SK-N-DZ (cell line): ENCODE measurements at regions not wholly inside any gene's neighbourhood (a gene's known extent, or its start where the extent isn't known, plus 50 kb on each side); places are given as distances from the start of the nearest gene placed in this dataset.
"Not testable (repeated sequence)": the region's sequence is repeated elsewhere in the genome, so short reads cannot be mapped to it uniquely, and the experiment has no call there.

Experiments used
- DNase-seq: peaks from one replicate; pipeline ENCODE4 v3.0.0-alpha.2; 2015; ENCODE audit warnings: low spot score

DNA sequence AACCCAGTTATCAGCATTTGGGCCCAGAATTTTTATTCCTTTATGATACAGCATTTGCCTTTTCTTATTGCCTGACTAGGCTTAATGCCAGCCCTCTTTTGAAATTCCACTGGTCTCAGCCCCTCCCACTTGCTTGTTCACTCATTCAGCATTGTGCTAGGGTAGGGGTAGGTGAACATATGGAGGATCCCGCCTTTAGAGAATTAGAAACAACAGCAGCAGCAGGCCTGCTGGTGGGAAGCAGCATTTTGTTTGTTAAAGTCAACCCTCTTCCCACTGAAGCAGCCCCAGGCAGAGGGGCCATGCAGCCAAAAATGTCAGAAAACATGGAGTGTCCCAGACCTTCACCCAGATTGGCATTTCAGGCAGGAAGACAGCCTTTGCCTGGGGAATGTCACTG, 1355.2 kb downstream of the CDH8 start:
- DNase-seq = peak; percentile 14

DNA sequence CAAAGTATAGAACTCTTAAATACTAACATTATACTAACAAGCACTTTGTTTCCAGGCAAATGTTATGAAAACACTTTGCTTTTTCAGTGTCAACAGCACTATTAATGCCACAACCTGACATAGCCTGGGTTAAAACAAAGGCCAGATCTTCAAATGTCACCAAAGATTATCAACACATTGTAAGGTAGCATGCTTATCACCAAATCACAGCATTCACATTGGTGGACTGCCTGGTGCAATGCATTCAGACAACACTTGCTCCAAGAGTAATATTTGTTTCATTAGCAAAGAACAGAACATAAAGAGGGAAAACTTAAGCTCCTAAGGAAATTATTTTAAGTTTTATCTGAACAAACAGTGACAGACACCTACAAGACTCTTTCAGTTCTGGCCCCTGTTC, 1361.2 kb downstream of the CDH8 start:
- DNase-seq = peak; percentile 60

DNA sequence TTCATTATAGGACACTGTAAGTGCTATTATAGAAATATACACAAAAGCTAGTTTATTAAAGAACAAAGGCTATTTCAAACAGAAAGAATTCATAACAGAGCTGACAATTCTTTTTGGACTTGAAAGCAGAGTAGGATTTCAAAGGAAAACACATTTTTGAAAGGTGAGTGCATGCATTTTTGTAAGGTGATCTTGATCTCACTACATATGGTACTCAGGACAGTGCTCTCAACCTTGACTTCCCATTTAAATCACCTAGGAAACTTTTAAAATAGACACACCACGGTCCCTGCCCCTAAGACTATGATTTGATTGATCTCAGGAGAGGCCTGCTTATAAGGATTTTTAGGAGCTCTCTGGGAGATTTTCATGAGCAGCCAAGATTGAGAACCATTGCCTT, 1362.0 kb downstream of the CDH8 start:
- no peak for DNase-seq

DNA sequence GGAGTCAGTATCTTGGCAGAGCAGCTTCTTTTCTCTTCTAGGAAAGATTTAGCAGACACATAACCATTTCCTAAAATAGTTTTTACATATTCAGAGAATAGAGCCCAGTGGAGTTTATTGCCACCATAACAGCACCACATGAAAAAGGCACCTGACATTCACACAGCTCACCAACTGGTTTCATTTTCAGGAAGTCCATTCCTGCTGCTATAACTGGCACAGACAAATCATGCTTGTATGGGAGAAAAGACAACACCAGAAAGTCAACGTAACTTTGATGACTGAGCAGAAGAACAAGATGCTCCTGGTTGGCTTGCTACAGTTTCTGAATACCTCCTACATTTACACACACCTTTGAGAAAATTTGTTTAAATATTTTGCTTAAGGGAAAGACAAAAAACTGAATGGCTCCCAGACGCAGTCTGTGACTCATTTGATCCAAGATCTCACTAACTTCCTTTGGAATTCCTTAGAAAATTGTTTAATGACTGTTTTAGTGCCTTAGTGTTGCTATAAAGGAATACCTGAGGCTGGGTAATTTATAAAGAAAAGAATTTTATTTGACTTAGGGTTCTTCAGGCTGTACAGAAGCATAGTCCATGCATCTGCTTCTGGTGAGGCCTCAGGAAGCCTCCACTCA, 1380.6 kb downstream of the CDH8 start:
- no peak for DNase-seq

DNA sequence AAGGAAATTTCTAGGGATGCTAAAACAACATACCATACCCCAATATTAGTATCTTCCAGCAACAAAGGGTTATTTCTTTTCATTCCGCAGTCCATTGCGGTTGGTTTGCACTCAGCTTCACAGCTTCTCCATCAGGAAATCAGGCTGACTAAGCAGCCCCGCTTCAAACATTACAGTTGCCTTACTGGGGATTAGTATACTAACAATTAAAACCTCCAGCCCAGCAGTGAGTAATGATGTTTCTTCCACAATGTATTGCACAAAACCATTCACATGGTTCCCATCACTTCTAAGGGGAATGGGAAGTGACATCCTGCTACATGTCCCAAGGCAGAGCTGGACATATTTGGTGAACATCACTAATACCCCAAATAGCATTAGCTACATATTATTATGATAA, 1384.9 kb downstream of the CDH8 start:
- no peak for DNase-seq

DNA sequence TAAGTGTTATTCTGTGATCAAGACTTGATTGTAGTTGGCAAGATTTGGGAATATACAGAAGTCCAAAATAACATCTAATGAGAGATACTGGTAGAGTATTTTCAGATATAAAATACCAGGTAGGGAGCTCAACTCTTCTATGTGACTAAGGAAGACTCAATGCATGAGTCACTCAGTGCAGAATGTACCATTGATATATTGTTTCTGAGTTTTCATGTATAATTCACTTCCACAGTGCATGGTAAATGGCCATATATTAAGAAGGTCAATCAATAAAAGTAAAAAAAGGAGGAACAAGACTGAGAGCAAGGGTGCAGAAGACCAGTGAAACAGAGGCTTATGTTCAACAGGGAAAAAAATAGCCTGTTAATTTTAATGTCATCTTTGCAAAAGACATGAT, 1387.9 kb downstream of the CDH8 start:
- DNase-seq = no peak

DNA sequence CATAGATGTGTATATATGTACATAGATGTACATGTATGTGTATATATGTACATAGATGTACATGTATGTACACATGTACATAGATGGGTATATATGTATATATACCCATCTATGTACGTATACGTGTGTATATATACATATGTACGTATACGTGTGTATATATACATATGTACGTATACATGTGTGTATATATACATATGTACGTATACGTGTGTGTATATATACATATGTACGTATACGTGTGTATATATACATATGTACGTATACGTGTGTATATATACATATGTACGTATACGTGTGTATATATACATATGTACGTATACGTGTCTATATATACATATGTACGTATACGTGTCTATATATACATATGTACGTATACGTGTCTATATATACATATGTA, 1388.8 kb downstream of the CDH8 start:
- not testable (repeated sequence) for DNase-seq

DNA sequence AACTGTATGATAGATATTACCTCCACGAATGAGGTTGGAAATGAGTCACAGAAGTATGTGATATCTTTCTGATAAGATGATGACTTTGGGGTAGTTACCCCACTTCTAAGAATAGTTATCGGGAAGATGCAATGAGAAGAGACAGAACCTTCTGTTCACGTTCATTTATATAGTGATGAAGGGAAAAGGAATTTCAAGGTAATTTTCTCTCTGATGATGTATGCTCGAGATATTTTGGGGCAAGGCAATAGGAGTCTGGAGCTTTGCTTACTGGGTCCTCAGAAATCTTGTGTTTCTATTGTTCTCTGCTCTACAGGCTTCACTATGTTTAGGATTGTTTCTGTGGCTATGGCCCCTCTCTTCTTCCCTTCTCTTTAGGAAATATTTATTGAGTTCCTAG, 1389.6 kb downstream of the CDH8 start:
- no peak for DNase-seq

DNA sequence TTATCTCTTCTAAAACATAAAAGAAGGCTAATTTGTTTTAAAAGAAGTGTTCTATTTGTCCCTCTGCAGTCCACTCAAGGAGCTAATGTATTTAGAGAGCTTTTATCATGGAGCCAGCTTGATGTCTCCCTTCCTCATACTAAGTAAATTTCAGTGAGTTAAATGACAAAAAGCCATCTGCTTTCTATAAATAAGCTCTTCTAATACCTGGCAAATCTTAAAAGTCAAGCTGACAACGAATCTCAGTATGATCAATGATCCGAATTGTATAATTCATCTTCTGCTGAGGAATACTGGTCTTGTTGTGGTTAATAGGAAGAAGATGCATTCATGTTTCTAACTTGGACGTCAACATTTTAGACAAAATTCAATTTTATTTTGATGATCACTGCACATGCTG, 1390.7 kb downstream of the CDH8 start:
- DNase-seq = peak; percentile 99

DNA sequence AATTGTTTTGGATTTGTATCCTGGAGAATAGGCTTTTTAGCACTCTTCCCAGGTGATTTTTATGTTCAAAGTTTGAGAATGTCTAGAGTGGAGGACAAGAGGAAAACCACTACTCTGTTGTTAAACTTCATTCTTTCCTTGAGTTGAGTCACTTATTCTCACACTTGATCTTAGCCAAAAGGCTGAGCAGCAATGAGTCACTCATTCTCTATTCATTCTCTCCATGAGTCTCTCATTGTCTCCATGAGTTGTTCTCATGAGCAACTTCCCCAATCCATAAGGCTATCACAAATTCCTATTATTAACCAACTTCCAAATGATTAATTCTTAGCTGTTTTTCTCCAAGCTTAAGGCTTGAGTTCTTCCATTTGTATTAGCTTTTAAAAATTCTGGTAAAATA, 1393.3 kb downstream of the CDH8 start:
- no peak for DNase-seq

DNA sequence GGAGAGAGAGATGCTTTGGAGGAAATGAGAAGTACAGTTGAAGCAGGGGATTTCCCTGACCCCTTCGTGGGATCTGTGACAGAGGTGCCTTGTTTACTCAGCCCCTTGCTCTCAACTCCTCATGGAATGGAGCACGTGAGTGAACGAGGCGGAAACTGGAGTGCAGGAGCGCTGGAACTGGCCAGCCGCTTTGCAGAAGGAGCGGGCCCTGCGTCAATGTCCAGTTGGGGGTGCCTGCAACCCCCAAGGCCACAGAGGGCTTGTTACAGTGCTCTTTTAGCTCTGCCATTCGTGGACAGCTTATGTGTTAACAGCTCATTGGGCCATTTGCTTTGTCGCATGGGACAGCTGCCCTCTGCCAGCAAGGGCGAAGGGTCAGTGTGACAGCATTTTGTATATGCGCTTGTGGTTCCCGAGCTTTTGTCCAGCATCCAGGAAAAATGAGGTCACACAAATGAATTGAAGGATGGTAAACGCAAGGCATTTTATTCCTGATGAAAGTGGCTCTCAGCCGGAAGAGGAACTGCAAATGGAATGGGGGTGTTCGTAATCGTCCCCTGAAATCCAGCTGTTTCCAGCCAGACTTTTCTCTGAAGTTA, 1395.1 kb downstream of the CDH8 start:
- no peak for DNase-seq

DNA sequence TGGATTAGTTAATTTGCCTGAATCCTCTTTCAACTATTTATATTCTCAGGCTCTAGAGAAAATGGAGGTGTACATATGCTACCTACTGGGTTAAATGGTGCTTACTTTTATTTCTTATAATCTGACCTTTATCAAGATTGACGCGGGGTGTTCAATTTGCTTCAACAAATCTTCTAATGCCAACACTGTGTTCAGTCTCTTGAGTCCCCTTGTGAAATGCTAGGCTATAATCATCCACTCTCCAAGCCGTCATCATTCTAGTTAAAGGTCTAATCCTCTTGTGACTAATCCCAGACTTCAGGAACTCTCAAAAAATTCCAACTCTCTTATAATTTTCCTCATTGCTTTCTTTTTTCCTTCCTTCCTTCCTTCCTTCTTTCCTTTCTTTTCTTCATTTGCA, 1396.2 kb downstream of the CDH8 start:
- no peak for DNase-seq

DNA sequence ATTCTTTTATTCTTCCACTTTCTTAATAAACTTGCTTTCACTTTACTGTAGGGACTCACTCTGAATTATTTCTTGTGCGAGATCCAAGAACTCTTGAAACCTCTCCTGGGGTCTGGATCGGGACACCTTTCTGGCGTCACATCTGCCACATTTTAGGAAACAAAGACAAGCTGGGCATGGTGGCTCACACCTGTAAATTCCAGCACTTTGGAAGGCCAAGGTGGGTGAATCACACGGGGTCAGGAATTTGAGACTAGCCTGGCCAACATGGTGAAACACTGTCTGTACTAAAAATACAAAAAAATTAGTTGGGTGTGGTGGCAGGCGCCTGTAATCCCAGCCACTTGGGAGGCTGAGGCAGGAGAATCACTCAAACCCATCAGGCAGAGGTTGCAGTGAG, 1399.6 kb downstream of the CDH8 start:
- DNase-seq = not testable (repeated sequence)

DNA sequence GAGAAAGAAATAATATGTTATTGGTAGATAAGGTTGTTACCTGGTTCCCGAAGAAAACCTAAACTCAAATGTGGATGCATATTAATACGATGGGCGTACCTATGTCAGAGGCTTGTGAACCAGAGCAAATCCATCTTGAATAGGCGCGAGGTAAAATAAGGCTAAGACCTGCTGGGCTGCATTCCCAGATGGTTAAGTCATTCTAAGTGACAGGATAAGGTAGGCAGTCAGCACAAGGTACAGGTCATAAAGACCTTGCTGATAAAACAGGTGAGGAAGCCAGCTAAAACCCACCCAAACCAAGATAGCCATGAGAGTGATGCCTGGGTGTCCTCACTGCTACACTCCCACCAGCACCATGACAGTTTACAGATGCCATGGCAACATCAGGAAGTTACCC, 1400.1 kb downstream of the CDH8 start:
- no peak for DNase-seq

DNA sequence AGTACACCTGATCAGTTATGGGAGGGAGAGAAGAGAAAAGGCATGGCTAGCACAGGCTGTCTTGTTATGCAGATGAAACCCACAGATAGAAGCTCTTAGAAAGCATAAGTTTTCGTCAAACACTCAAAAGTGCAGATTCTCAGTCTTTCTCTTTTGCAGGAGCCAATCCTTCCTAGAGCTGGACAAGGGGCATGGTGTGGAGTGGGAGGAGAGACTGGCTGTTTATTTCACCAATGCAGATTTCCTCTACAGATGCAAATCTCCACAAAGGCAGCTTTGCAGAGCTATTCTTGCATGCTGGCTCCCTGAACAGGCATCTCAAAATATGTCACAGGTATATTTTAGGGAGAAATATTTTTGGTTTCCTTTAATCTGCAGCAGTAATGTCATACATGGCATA, 1400.7 kb downstream of the CDH8 start:
- no peak for DNase-seq

DNA sequence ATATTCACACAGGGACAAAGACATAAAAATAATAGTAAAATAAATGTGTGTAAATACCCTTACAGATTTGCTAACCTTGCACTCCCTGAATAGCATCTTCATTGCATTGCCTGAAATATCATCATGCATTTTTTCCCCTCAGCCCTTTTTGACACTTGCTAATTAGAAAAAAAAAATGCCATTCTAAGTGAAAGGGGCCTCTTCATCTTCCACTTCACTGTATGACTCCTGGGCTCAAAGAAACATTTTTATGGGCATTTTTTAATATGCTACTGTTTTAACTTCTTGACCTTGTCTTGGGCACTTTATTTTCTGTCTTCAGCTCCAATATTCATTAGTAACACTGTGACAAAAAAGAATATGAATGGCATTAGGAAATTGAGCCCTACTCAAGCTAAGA, 1424.4 kb downstream of the CDH8 start:
- DNase-seq = no peak

DNA sequence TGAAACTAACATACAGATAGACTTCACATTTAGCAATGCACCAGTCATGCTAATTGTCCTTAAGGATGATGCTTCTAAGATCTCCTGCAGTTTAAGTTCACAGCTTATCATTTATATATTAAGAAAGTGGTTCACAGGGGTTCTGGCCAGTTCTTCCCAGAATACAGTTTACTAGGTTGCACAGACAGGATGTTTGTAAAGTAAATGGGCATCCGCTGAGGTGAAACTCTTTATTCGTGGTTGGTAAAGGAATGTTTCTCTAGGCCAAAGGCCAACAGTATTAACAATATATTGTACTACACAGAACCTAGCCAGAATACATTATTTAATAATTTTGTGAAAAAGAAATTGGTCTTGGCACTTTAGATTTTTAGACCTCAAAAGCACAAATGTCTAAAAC, 1427.3 kb downstream of the CDH8 start:
- no peak for DNase-seq

DNA sequence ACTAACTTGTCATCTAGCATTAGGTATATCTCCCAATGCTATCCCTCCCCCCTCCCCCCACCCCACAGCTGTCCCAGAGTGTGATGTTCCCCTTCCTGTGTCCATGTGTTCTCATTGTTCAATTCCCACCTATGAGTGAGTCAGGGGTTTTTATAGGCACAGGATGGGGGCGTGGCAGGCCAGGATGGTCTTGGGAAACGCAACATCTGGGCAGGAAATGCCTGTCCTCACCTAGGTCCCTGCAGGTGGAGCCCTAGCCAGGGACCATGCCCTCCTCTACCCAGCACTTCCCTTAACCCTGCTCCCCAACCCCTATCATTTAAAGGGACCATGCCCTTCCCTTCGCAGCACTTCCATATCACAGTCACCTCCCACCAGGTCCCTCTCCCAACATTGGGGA, 1430.6 kb downstream of the CDH8 start:
- DNase-seq = not testable (repeated sequence)

DNA sequence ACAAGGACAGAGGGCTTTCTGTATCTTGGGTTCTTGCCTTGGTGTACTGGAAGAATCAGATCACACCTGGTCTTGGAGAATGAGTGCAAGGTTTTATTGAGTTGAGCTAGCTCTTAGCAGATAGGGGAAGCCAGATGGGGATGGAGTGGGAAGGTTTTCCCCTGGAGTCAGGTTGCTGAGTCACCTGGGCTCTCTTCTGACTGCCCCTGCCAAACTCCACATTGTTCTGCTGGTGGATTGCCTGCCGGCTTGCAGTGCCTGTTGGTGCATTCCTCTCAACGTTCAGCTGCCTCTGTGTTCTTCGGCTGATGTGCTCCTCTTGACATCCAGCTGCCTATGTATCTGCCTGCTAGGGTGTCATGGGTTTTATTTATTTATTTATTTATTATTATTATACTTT, 1431.1 kb downstream of the CDH8 start:
- no peak for DNase-seq

DNA sequence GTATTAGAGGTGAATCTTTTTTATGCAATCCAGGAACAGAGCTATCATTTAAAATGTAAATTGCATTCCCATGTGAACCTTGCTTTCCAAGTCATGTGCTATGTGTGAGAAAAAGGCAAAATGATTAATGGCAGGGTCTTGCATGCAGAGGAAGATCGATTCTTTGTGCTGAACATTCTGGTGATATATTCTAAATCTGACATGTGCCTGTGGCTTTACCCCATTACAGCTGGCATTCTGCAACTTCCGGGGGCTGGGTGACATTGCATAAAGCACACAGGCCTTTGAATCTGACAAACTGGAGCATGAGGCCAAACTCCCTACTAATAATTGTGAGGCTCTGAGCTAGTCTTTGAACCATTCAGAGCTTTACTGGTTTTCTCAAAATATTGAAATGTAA, 1449.7 kb downstream of the CDH8 start:
- no peak for DNase-seq

DNA sequence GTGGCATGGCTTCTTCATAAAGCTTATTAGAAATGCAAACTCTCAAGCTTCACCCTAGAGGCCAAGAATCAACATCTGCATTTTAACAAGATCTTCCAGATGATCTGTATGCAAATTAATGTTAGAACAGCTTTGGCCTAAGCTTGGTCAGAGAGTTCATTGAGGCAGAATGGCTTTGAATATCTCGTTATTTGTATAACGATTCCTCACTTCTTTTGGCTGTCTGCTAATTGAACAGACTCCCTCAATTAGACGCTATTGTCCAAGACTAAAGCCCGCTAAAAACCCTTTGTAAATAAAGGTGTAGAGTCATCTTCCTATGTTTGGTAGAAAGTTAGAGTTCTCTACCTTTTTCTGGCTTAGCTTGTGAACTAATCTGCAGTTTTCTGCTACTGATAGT, 1453.7 kb downstream of the CDH8 start:
- DNase-seq = no peak

DNA sequence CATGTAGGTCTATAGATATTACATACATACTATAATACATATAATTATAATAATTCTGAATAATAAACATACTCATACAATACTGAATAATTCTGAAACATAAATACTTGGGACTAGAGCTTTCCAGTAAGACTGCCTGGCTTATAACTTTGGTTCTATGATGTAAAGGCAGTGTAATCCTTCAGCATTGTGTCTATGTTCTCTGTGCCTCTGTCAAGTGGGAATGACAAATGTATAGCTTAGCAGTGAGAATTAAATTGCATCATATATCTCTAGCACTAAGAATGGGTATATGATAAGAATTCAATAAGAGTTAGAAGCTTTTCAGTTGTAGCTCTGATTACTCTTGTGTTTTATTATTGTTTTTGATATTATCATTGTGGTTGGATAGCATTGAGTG, 1469.3 kb downstream of the CDH8 start:
- no peak for DNase-seq

DNA sequence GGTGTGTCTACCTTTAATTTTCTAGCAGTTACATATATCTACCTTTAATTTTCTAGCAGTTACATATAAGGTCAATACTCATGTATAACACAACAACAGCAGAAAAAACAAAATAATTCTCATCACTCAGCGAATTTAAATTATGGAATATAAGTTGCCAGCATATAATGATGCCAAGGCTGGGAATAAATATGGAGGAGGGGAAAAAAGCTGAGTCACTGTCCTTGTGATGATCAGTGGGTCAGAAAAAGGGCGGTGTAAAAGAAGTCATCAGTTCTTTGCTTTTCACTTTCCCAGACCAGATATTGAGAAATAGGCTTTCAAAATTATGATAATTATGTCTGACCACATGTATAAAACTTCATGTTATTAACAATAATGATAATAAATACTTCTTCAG, 1471.7 kb downstream of the CDH8 start:
- no peak for DNase-seq

DNA sequence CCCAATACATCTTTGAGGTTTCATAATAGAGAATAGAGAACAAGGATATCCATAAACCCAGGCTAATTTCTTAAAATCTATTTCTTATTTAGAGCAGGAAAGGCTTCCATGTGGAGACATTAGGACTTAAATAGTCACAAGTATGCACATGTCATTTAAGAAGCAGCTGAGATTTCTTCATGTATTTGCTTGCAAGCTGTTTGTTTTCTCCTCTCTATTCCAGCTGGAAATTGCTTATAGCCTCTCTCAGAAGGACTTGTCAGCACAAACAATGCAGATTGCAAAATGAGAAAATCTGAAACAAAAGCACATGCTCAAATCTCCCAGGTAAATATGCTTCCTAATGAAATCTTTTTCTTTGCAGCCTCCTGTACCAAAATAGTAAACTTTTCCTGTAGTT, 1473.1 kb downstream of the CDH8 start:
- no peak for DNase-seq
